ENCODE measurements at regions not wholly inside any gene's neighbourhood (a gene's known extent, or its start where the extent isn't known, plus 50 kb on each side); places are given as distances from the start of the nearest gene placed in this dataset.

DNA sequence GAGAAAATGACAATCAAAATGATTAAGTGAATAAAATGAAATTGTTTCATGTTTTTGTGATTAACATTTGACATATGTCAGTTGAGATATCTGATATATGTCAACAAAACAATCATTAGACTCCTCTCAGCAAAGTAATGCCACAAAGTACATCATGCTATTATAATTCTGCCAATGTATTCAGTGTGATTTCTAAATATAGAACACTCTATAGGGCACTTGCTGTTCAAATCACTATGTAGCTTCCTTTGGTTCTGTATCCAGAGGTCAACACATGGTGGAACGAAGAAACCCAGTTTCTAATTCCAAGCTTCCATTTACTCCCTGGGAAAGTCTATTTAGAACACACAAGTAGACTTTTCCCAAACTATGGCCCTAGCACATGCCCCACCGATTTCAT lies 227.5 kb upstream of the FAM83B start:
- H3K36me3 Mint-ChIP-seq (ENCODE audit: low read depth): no peaks in the 10 kb centered on the region

DNA sequence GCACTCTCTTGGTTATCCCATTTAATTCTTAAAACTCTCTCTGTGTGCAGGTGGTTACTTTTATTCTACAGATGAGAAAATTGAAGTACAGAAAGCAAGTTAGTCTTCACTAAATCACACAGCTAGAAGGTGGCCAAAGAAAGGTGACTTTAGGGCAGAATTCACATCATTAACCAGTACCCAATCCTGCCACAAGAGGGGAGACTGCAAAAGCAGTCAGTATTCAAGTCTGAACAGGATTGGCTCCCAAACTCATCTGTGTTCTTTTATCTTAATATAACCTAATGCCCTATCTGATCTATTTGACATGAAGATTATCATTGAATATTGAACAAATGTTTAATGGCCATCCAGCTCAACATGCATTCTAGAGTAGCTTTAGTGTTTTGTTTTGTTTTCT lies 225.3 kb upstream of the FAM83B start:
- no peak overlapping the region for H3K27ac ChIP-seq (ENCODE audit: low read depth in 1 of 2, low read length in 2 of 2)
- Mint-ChIP-seq H3K27ac (no peak overlapping the region), H3K4me3 (no peak overlapping the region), H3K9me3 (no peaks in the 10 kb centered on the region), H3K36me3 (ENCODE audit: low read depth) (no peaks in the 10 kb centered on the region), H3K27me3 (no peaks in the 10 kb centered on the region), H3K4me1 (ENCODE audit: low read depth) (no peaks in the 10 kb centered on the region)
- H3K9me3 ChIP-seq (ENCODE audit: control insufficient read depth in 1 of 2, insufficient read depth in 1 of 2, low read length in 2 of 2): no peaks in the 10 kb centered on the region
- DNase-seq (no peak), ATAC-seq (ENCODE audit: poor library complexity) (no peak)
- H3K27me3 ChIP-seq (ENCODE audit: control insufficient read depth in 1 of 2, insufficient read depth in 2 of 2, low read length in 2 of 2): no peaks in the 10 kb centered on the region
- no peak overlapping the region for H3K4me3 ChIP-seq (ENCODE audit: low read length)
- ChIA-PET POLR2A (no interaction called here), CTCF (no interaction called here)
- no peaks in the 10 kb centered on the region for H3K36me3 ChIP-seq (ENCODE audit: insufficient read depth, low read length)
- TF ChIP-seq, protein P1, sequence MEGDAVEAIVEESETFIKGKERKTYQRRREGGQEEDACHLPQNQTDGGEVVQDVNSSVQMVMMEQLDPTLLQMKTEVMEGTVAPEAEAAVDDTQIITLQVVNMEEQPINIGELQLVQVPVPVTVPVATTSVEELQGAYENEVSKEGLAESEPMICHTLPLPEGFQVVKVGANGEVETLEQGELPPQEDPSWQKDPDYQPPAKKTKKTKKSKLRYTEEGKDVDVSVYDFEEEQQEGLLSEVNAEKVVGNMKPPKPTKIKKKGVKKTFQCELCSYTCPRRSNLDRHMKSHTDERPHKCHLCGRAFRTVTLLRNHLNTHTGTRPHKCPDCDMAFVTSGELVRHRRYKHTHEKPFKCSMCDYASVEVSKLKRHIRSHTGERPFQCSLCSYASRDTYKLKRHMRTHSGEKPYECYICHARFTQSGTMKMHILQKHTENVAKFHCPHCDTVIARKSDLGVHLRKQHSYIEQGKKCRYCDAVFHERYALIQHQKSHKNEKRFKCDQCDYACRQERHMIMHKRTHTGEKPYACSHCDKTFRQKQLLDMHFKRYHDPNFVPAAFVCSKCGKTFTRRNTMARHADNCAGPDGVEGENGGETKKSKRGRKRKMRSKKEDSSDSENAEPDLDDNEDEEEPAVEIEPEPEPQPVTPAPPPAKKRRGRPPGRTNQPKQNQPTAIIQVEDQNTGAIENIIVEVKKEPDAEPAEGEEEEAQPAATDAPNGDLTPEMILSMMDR (IDR thresholded peaks at IDR 0.05): no peak
- no peaks in the 10 kb centered on the region for H3K4me1 ChIP-seq (ENCODE audit: insufficient read depth, low read length)
- intact Hi-C loops (cut with DNase I, micrococcal nuclease): no loop called here

More for the DNA sequence above, 227.5 kb upstream of the FAM83B start:
- Mint-ChIP-seq H3K4me1 (ENCODE audit: low read depth) (no peaks in the 10 kb centered on the region), H3K9me3 (no peaks in the 10 kb centered on the region), H3K27ac (no peak overlapping the region), H3K27me3 (no peaks in the 10 kb centered on the region), H3K4me3 (no peak overlapping the region)
- Histone ChIP-seq H3K9me3 (ENCODE audit: control insufficient read depth in 1 of 2, insufficient read depth in 1 of 2, low read length in 2 of 2) (peaks cover 0 to 10% of the 10 kb centered on the region in 2 experiments), H3K27ac (ENCODE audit: low read depth in 1 of 2, low read length in 2 of 2) (no peak overlapping the region), H3K4me1 (ENCODE audit: insufficient read depth, low read length) (no peaks in the 10 kb centered on the region), H3K36me3 (ENCODE audit: insufficient read depth, low read length) (no peaks in the 10 kb centered on the region), H3K4me3 (ENCODE audit: low read length) (no peak overlapping the region), H3K27me3 (ENCODE audit: control insufficient read depth in 1 of 2, insufficient read depth in 2 of 2, low read length in 2 of 2) (no peaks in the 10 kb centered on the region)
- POLR2A ChIA-PET: no interaction called here
- intact Hi-C loops (cut with DNase I, micrococcal nuclease): no loop called here
- ATAC-seq (ENCODE audit: poor library complexity) (no peak), DNase-seq (no peak)
- CTCF ChIA-PET: no interaction called here
- TF ChIP-seq, protein P1 (IDR thresholded peaks at IDR 0.05): no peak

DNA sequence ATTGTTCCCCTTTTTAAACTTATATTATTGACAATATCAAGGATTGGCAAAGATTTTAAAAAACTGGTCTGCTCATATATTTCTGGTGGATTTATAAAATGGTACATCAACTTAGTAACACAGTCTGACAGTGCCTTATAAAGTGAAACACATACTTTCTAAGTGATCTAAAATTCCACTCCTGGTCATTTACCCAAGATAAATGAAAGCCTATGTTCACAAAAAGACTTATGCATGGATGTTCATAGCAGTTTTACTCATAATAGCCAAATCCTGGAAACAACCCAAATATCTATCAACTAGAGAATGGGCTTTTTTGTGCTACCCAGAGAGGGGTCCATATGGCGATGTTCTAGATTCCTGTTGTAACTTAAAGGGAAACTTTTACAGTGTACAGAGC lies 222.4 kb upstream of the FAM83B start:
- no peak overlapping the region for H3K27ac ChIP-seq (ENCODE audit: low read depth in 1 of 2, low read length in 2 of 2)
- ChIA-PET POLR2A (no interaction called here), CTCF (no interaction called here)
- no peaks in the 10 kb centered on the region for H3K36me3 Mint-ChIP-seq (ENCODE audit: low read depth)
- H3K27ac Mint-ChIP-seq: no peak overlapping the region
- H3K4me1 ChIP-seq (ENCODE audit: insufficient read depth, low read length): no peaks in the 10 kb centered on the region
- H3K9me3 Mint-ChIP-seq: peaks cover under 1% of the 10 kb centered on the region
- TF ChIP-seq, protein P1 (IDR thresholded peaks at IDR 0.05): no peak
- no peak for DNase-seq
- no peaks in the 10 kb centered on the region for H3K9me3 ChIP-seq (ENCODE audit: control insufficient read depth in 1 of 2, insufficient read depth in 1 of 2, low read length in 2 of 2)
- intact Hi-C loops (cut with DNase I, micrococcal nuclease): no loop called here
- no peaks in the 10 kb centered on the region for H3K36me3 ChIP-seq (ENCODE audit: insufficient read depth, low read length)
- no peaks in the 10 kb centered on the region for H3K27me3 ChIP-seq (ENCODE audit: control insufficient read depth in 1 of 2, insufficient read depth in 2 of 2, low read length in 2 of 2)
- no peaks in the 10 kb centered on the region for H3K4me1 Mint-ChIP-seq (ENCODE audit: low read depth)
- no peaks in the 10 kb centered on the region for H3K27me3 Mint-ChIP-seq
- no peak overlapping the region for H3K4me3 ChIP-seq (ENCODE audit: low read length)
- H3K4me3 Mint-ChIP-seq: no peak overlapping the region
- no peak for ATAC-seq (ENCODE audit: poor library complexity)

Measured in CD4-positive, alpha-beta T cell (primary cell).